NCI-H2081 (cell line): ENCODE measurements at regions not wholly inside any gene's neighbourhood (a gene's known extent, or its start where the extent isn't known, plus 50 kb on each side); places are given as distances from the start of the nearest gene placed in this dataset.
"Not testable (repeated sequence)": the region's sequence is repeated elsewhere in the genome, so short reads cannot be mapped to it uniquely, and the experiment has no call there.

Experiments
- DNase-seq, 2 experiments: peaks; one replicate each; lab custom pipeline; 2025; lab: John Stamatoyannopoulos, UW

DNA sequence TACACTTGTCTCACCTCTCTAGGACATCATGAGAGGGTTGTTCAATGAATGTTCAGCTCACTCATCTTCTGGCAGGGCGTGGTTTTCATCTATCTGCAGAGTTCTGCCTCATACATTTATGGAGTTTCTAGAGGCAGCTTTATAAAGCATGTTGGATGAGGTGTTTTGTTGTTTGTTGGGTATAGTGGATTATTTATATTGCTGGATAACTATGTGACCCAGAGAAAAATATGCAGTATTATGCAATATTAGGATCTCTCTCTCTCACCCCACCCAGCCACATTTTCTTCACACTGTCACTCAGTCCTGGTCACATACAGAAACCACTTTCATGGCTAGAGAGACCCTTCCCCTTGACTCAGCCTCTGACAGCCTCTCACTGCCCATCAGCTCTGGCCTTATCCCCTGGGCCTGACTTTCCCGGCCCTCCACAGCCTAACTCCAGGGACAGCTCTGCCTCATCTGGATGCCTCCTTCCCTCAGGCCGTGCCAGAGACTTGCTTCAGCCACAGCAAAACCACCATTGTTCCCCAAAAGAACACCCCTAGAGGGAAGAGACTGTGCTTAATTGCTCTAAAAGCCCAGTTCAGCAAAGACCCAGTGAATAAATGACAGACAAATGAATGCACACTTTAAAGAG is 260.3 kb downstream of the MYCN start:
- DNase-seq = no peak

- no peak for DNase-seq
Observed at GRCh38 chr2:16199882-16200553, 259.7 kb downstream of the MYCN start.

DNA sequence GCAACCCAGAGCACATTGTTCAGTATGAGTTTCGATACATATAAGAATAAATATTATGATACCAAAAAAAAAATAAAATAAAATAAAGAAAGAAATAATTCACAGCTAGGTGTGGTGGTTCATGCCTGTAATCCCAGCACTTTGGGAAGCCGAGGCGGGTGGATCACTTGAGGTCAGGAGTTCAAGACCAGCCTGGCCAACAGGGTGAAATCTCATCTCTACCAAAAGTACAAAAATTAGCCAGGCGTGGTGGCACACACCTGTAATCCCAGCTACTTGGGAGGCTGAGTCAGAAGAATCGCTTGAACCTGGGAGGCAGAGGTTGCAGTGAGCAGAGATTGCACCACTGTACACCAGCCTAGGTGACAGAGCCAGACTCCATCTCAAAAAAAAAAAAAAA is 258.9 kb downstream of the MYCN start:
- not testable (repeated sequence) for DNase-seq

- no peak for DNase-seq
Observed at GRCh38 chr2:16198166-16198912, 258.0 kb downstream of the MYCN start.

- DNase-seq = no peak
Observed at GRCh38 chr2:16197504-16198147, 257.3 kb downstream of the MYCN start.

- no peak for DNase-seq
Observed at GRCh38 chr2:16196687-16197503, 256.5 kb downstream of the MYCN start.

DNA sequence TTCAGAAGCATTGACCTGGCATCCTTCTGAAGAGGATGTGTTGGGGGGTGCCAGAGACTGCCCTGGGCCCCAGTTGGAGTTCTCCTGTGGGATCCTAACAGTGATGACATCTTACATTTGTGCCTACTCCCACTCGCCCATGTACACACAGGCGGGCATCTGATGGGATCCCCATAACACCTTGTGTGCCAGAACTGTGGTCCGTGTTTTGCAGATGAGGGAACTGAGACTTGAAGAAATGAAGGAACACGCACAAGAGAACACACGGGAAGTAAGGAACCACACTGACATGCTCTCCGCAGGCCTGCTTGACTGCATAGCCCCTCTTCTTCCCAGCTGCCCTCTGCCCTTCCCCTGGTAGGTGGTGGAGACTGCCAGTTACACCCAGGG is 255.3 kb downstream of the MYCN start:
- no peak for DNase-seq

GRCh38 chr2:16194931-16195680 is 254.8 kb downstream of the MYCN start:
- DNase-seq = no peak

DNA sequence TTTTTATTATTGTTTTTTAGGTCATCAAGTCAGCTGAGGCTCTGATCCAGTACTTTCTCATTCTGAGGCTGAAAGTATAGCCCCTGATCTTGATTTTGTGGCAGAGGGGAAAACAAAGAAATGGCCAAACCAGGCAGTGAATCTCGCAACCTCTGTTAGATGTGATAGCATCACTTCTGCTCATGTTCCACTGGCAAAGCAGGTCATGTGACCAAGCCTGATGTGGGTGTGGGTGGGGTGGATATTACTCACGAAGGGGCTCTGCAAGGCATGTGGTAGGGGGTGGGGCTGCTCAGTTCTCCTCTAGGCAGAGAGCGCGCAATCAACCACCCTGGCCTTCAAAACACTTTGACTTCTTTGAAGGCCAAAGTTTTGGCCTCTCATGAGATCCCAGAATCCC is 254.2 kb downstream of the MYCN start:
- no peak for DNase-seq

DNA sequence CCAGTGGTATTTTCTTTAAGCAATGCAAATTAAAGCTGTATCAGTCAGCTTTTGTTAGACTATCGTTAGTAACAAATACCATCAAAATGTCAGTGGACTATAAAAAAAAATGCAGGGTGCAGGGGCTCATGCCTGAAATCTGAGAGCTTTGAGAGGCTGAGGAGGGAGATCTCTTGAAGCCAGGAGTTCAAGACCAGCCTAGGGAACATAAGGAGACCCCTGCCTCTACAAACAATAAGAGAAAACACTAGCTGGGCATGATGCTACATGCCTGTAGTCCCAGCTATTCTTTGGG is 253.7 kb downstream of the MYCN start:
- DNase-seq = no peak

GRCh38 chr2:16192416-16193216 is 252.3 kb downstream of the MYCN start:
- no peak for DNase-seq

DNA sequence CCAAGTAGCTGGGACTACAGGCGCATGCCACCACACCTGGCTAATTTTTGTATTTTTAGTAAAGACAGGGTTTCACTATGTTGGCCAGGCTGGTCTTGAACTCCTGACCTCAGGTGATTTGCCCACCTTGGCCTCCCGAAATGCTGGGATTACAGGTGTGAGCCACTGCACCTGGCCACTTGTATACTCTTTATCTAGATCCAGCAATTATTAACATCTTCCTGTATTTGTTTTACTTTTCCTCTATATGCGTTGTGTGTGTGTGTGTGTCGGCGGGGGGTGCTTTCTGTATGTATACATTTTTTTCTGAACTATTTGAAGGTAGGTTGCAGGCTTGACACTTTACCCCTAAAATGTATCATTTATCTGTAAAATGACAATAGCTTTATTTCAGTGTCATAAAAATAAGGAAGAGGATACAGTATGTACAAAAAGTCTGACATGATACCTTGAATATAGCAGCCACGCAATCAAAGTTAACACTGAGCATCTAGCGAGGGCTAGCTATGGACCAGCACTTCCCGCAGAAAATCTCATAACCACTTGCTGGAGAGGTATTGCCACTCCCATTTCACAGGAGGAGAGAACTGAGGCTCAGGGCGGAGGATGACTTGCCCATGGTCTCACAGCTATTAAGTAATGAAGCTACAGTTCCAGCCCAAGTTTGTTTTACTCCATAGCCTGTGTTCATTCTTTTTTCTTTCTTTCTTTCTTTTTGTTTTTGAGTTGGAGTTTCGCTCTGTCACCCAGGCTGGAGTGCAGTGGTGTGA is 251.3 kb downstream of the MYCN start:
- no peak for DNase-seq

- no peak for DNase-seq
Observed at GRCh38 chr2:16190446-16191270, 250.3 kb downstream of the MYCN start.

- DNase-seq = no peak
Observed at GRCh38 chr2:16189836-16190160, 249.4 kb downstream of the MYCN start.

DNA sequence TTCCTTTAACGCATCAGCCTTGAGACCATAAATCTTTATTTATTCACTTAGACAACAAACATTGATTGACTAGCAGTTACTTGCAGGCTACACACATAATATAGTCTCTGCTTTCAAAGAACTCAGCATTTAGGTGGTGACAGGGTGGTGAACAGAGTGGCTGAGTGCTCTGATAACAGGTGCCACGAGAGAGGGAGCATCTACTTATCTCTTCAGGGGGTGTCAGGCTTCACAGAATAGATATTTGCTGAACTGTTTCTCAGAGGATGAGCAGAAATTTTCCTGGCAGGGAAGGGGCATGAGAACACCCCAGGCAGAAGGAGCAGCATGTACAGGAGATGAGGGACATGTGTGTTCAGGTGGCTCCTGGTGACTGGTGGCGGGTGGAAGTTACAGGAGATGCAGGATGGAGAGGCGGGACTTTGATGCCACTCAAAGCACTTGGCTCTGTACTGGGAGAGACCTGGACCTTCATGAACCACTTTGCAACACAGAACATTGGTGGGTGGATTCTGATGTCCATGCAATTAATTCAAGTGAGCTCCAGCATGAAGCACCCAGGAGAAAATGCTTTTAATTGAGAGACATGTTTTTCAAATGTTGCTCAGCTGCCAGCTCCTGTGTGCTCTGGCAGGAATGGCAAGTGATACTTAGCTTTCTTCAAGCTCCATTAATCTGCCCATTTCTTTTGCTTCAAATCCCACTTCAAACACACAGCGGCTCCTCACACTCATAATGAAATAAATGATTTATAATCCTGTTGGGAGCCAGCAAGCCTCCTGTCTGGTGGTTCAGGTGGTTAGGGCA is 248.9 kb downstream of the MYCN start:
- no peak for DNase-seq

DNA sequence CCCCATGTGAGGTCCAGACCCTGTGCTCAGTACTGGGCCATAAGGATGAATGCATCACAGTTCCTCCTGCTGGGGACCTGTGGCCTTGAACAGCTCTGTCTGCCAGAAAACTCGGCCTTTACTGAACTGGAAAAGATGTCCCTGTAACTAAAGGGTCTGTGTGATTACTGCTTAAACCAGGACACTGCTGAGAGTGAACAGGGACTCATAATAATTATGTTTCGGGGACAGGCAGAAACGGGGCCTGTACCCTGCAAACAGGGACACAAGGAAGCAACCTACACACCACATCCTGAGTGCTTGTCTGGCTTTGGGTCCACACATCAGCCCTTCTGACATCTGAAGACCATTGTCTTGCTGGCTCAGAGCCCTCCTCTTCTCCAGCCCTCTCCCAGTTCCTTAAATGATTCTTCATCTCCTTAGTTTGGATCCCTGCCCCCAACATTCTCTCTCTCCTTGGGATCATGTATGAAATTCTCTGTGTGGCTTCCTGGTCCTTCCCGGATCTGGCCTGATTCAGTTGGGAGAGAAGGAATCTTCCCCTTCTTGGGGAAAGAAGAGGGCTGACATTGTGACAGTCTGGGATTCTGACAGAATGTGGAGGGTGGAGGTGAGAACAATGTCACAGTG is 248.0 kb downstream of the MYCN start:
- DNase-seq = no peak

GRCh38 chr2:16187482-16187817 is 247.1 kb downstream of the MYCN start:
- no peak for DNase-seq
